Body of pancreas (tissue), 4 donors: ENCODE measurements at regions not wholly inside any gene's neighbourhood (a gene's known extent, or its start where the extent isn't known, plus 50 kb on each side); places are given as distances from the start of the nearest gene placed in this dataset.

Source experiments
- ATAC-seq: fragments of 150-250 bp; one replicate; pipeline ENCODE4 v1.9.1; 2016
- DNase-seq, 4 donors: peaks; one replicate each; pipeline ENCODE4 v3.0.0-alpha.2; 2019
- H3K27ac ChIP-seq, 4 donors: fragments of 200-600 bp; sonication (generic); 1 replicate in 3 of 4; 2 replicates in 1 of 4; pipeline versions ENCODE4 v1.5.1 to v1.6.1; 2016 to 2019; ENCODE audit warnings: mild to moderate bottlenecking in 1 of 4, mixed read lengths in 1 of 4, moderate library complexity in 1 of 4
- H3K27me3 ChIP-seq, 2 donors: fragments of 200-600 bp; sonication (generic); one replicate each; pipeline ENCODE4 v1.6.0; 2016; ENCODE audit warnings: mild to moderate bottlenecking in 1 of 2
- H3K36me3 ChIP-seq, 2 donors: fragments of 200-600 bp; sonication (generic); replicated peaks in 1 of 2; 2 replicates each; pipeline ENCODE4 v1.5.1; 2016; ENCODE audit warnings: low read depth in 2 of 2; ENCODE audit not compliant: insufficient read depth in 1 of 2
- H3K4me1 ChIP-seq: fragments of 200-600 bp; sonication (generic); one replicate; pipeline ENCODE4 v1.6.0; 2016
- H3K4me3 ChIP-seq, 2 donors: fragments of 200-600 bp; sonication (generic); 1 replicate in 1 of 2; 2 replicates in 1 of 2; pipeline ENCODE4 v1.5.1; 2016 to 2019
- H3K9me3 ChIP-seq, 3 donors: fragments of 200-600 bp; sonication (generic); 1 replicate in 2 of 3; 2 replicates in 1 of 3; pipeline ENCODE4 v1.5.1; 2016
- POLR2A ChIP-seq, 3 donors: fragments of 450-650 bp; IDR thresholded peaks; one replicate each; pipeline ENCODE4 v1.6.1; 2016; ENCODE audit warnings: antibody characterized with exemption in 3 of 3, mild to moderate bottlenecking in 2 of 3
- WGBS, 2 donors: methylation state at CpG; one replicate each; pipeline ENCODE4 v1.1.5; 2017; 5-methylcytosine and 5-hydroxymethylcytosine counted together
- intact Hi-C: fragments of 100-400 bp; cut with DNase I; formaldehyde crosslinking; loops from one replicate; pipeline ENCODE4 v1.15.1; 2023
- TF ChIP-seq, protein P1 (sequence below), 7 experiments: fragments of 450-650 bp in 4 of 7; fragments of 200-600 bp in 3 of 7; sonication (generic) in 3 of 7; IDR thresholded peaks; one replicate each; pipeline ENCODE4 v1.5.1; 2016 to 2019; ENCODE audit warnings: antibody characterized with exemption in 7 of 7

DNA sequence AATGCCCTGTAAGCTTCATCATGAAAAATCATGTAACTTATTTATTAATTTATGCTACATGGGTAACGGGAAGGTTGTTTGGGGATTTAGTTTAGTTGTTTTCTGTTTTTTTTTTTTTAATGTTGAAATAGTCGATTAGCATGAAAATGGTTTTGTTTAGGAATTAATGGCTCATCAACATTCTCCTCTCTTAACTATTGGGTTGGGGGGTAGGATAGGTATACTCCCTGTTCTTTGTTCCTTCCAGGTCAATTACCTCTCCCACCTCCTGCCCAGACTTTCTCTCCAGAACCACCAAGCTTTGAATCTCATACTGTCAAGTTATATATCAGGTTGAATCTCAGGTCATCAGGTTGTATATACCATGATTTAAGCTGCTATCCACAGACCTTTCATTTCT lies 568.7 kb upstream of the DSEL start:
- Histone ChIP-seq H3K36me3 (no peaks in the 10 kb centered on the region), H3K27me3 (no peaks in the 10 kb centered on the region), H3K9me3 (no peaks in the 10 kb centered on the region), H3K4me3 (no peak overlapping the region), H3K27ac (no peak overlapping the region), H3K4me1 (no peaks in the 10 kb centered on the region)
- no peak for ATAC-seq
- WGBS, 2 donors, result 61 to 62% methylated on average over 2 of the region's 2 CpGs
- no peak for DNase-seq
- intact Hi-C loops, result no loop called here
- no peak for TF ChIP-seq POLR2A (IDR thresholded peaks at IDR 0.05)
- TF ChIP-seq, protein P1, sequence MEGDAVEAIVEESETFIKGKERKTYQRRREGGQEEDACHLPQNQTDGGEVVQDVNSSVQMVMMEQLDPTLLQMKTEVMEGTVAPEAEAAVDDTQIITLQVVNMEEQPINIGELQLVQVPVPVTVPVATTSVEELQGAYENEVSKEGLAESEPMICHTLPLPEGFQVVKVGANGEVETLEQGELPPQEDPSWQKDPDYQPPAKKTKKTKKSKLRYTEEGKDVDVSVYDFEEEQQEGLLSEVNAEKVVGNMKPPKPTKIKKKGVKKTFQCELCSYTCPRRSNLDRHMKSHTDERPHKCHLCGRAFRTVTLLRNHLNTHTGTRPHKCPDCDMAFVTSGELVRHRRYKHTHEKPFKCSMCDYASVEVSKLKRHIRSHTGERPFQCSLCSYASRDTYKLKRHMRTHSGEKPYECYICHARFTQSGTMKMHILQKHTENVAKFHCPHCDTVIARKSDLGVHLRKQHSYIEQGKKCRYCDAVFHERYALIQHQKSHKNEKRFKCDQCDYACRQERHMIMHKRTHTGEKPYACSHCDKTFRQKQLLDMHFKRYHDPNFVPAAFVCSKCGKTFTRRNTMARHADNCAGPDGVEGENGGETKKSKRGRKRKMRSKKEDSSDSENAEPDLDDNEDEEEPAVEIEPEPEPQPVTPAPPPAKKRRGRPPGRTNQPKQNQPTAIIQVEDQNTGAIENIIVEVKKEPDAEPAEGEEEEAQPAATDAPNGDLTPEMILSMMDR (IDR thresholded peaks at IDR 0.05), result no peak

DNA sequence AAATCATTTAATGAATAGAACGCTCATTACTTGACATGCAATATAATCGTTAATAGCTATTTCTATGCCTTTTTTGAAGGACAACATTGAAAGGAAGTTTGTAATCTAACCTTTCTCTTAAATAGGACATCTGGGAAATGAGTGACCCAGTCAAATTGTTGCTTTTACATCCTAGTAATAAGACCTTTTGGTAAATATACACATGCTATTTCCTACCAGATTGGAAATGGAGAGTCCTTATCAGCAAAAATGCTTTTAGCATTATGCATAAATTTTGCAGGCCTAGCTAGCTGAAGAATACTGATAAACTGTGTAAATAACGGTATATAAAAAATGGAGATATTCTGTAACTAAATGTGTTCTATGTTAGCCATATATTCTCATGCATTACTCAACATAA lies 567.3 kb upstream of the DSEL start:
- WGBS, 2 donors, result 56 to 60% methylated on average over 3 of the region's 3 CpGs
- no peaks in the 10 kb centered on the region for H3K27me3 ChIP-seq
- DNase-seq, result no peak
- no peaks in the 10 kb centered on the region for H3K4me1 ChIP-seq
- H3K9me3 ChIP-seq, result no peaks in the 10 kb centered on the region
- intact Hi-C loops, result no loop called here
- H3K36me3 ChIP-seq, result no peaks in the 10 kb centered on the region
- no peak for ATAC-seq
- no peak overlapping the region for H3K27ac ChIP-seq
- TF ChIP-seq, protein P1 (IDR thresholded peaks at IDR 0.05), result no peak
- no peak for TF ChIP-seq POLR2A (IDR thresholded peaks at IDR 0.05)
- H3K4me3 ChIP-seq, result no peak overlapping the region

DNA sequence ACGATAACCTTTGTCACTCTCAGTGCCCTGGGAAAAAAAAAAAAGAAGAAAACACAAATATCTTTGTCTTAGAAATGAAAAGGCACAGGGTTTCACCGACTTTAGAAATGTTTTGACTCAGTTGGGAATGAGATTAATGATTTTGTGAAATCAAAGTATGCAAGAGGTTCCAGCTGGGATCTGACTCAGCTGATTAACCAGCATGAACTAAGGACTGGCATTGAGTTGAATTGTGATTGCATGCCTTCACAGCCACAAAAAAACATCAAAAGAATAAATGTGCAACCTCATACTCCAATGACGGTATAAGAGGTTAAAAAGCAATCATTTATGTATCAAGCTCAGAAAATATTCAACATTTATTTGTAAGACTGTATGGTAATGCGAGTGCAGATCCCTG lies 566.6 kb upstream of the DSEL start:
- intact Hi-C loops, result no loop called here

DNA sequence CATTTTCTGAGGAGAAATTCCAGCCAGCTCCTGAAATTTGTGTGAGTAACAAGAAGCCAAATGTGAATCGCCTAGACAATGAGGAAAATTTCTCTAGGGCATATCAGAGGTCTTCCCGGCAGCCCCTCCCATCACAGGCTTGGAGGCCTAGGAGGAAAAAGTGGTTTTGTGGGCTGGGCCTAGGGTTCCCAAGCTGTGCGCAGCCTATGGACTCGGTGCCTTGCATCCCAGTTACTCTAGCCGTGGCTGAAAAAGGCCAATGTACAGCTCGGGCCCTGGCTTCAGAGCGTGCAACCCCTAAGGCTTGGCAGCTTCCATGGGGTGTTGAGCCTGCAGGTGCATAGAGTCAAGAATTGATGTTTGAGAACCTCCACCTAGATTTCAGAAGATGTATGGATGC lies 556.2 kb upstream of the DSEL start:
- Histone ChIP-seq H3K4me3 (no peak overlapping the region), H3K27ac (no peak overlapping the region), H3K27me3 (no peaks in the 10 kb centered on the region), H3K4me1 (no peaks in the 10 kb centered on the region), H3K36me3 (no peaks in the 10 kb centered on the region), H3K9me3 (no peaks in the 10 kb centered on the region)
- intact Hi-C loops, result no loop called here
- DNase-seq (no peak), ATAC-seq (no peak)
- no peak for TF ChIP-seq POLR2A (IDR thresholded peaks at IDR 0.05)
- TF ChIP-seq, protein P1 (IDR thresholded peaks at IDR 0.05), result no peak
- WGBS, 2 donors, result 73 to 75% methylated on average over 7 of the region's 7 CpGs

More for the DNA sequence above, 566.6 kb upstream of the DSEL start:
- Histone ChIP-seq H3K27me3 (no peaks in the 10 kb centered on the region), H3K9me3 (no peaks in the 10 kb centered on the region), H3K36me3 (no peaks in the 10 kb centered on the region), H3K27ac (no peak overlapping the region), H3K4me1 (no peaks in the 10 kb centered on the region), H3K4me3 (no peak overlapping the region)
- WGBS, 2 donors, result 20 to 26% methylated on average over 4 of the region's 4 CpGs
- no peak for TF ChIP-seq POLR2A (IDR thresholded peaks at IDR 0.05)
- no peak for ATAC-seq
- DNase-seq, result no peak

DNA sequence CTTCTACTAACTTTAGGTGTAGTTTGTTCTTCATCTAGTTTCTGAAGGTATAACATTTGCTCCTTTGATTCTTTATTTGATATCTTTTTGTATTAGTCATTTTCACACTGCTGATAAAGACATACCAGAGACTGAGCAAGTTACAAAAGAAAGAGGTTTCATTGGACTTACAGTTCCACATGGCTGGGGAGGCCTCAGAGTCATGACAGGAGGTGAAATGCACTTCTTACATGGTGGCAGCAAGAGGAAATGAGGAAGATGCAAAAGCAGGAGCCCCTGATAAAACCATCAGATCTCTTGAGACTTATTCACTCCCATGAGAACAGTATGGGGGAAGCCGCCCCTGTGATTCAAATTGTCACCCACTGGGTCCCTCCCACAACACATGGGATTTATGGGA lies 544.4 kb upstream of the DSEL start:
- Histone ChIP-seq H3K27ac (no peak overlapping the region), H3K4me1 (no peaks in the 10 kb centered on the region), H3K36me3 (no peaks in the 10 kb centered on the region), H3K4me3 (no peak overlapping the region), H3K9me3 (no peaks in the 10 kb centered on the region), H3K27me3 (no peaks in the 10 kb centered on the region)
- intact Hi-C loops, result no loop called here
- ATAC-seq (no peak), DNase-seq (no peak)
- WGBS, 2 donors, result 64 to 83% methylated on average over 1 of the region's 1 CpG
- no peak for TF ChIP-seq POLR2A (IDR thresholded peaks at IDR 0.05)
- TF ChIP-seq, protein P1 (IDR thresholded peaks at IDR 0.05), result no peak
